ENCODE measurements at regions not wholly inside any gene's neighbourhood (a gene's known extent, or its start where the extent isn't known, plus 50 kb on each side); places are given as distances from the start of the nearest gene placed in this dataset.

- H2AFZ ChIP-seq (ENCODE audit: low read depth, low read length) = no peak overlapping the region
- no peaks in the 10 kb centered on the region for H3K79me2 ChIP-seq (ENCODE audit: insufficient read depth, low read length)
Measured at GRCh38 chr14:46279776-46280175, 371.8 kb downstream of the RPL10L start.

DNA sequence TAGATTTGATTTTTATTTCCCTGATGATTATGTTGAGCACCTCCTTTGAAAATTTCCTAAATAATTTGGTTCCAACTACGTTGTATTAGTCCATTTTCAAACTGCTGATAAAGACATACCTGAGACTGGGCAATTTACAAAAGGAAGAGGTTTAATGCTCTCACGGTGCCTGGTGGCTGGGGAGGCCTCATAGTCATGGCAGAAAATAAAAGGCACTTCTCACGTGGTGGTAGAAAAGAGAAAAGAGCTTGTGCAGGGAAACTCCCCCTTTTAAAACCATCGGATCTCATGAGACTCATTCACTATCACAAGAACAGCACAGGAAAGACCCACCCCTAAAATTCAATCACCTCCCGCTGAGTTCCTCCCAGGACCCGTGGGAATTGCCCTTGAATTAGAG is 372.3 kb downstream of the RPL10L start:
- no peak for DNase-seq
- Histone ChIP-seq H3K4me3 (ENCODE audit: low read depth in 1 of 2, low read length in 2 of 2) (no peak overlapping the region), H3K9ac (ENCODE audit: low read depth, low read length) (no peak overlapping the region), H3K9me3 (ENCODE audit: insufficient read depth, low read length, severe bottlenecking) (no peaks in the 10 kb centered on the region), H3K79me2 (ENCODE audit: insufficient read depth, low read length) (no peaks in the 10 kb centered on the region), H3K27ac (ENCODE audit: low read length) (no peak overlapping the region), H3K4me2 (ENCODE audit: insufficient read depth, low read length) (no peak overlapping the region), H2AFZ (ENCODE audit: low read depth, low read length) (no peak overlapping the region), H3K27me3 (ENCODE audit: insufficient read depth, low read length, poor library complexity) (no peaks in the 10 kb centered on the region), H3K36me3 (ENCODE audit: insufficient read depth, low read length) (no peaks in the 10 kb centered on the region), H4K20me1 (ENCODE audit: insufficient read depth, low read length) (no peaks in the 10 kb centered on the region), H3K4me1 (ENCODE audit: insufficient read depth, low read length) (no peaks in the 10 kb centered on the region)
- TF ChIP-seq EZH2 (IDR thresholded peaks at IDR 0.05; ENCODE audit: borderline replicate concordance, low read depth, low read length, severe bottlenecking) = no peak
- TF ChIP-seq, protein P1, sequence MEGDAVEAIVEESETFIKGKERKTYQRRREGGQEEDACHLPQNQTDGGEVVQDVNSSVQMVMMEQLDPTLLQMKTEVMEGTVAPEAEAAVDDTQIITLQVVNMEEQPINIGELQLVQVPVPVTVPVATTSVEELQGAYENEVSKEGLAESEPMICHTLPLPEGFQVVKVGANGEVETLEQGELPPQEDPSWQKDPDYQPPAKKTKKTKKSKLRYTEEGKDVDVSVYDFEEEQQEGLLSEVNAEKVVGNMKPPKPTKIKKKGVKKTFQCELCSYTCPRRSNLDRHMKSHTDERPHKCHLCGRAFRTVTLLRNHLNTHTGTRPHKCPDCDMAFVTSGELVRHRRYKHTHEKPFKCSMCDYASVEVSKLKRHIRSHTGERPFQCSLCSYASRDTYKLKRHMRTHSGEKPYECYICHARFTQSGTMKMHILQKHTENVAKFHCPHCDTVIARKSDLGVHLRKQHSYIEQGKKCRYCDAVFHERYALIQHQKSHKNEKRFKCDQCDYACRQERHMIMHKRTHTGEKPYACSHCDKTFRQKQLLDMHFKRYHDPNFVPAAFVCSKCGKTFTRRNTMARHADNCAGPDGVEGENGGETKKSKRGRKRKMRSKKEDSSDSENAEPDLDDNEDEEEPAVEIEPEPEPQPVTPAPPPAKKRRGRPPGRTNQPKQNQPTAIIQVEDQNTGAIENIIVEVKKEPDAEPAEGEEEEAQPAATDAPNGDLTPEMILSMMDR (IDR thresholded peaks at IDR 0.05; ENCODE audit: borderline replicate concordance, extremely low read depth, low read length, poor library complexity, severe bottlenecking) = no peak
- no peak for ATAC-seq (ENCODE audit: insufficient read depth, low read depth)

More at GRCh38 chr14:46279776-46280175, 371.8 kb downstream of the RPL10L start:
- Histone ChIP-seq H3K4me2 (ENCODE audit: insufficient read depth, low read length) (no peak overlapping the region), H3K4me3 (ENCODE audit: low read depth in 1 of 2, low read length in 2 of 2) (no peak overlapping the region), H3K9me3 (ENCODE audit: insufficient read depth, low read length, severe bottlenecking) (no peaks in the 10 kb centered on the region), H3K27ac (ENCODE audit: low read length) (no peak overlapping the region), H3K27me3 (ENCODE audit: insufficient read depth, low read length, poor library complexity) (no peaks in the 10 kb centered on the region), H3K36me3 (ENCODE audit: insufficient read depth, low read length) (no peaks in the 10 kb centered on the region), H3K9ac (ENCODE audit: low read depth, low read length) (no peak overlapping the region), H4K20me1 (ENCODE audit: insufficient read depth, low read length) (no peaks in the 10 kb centered on the region), H3K4me1 (ENCODE audit: insufficient read depth, low read length) (no peaks in the 10 kb centered on the region)
- TF ChIP-seq EZH2 (IDR thresholded peaks at IDR 0.05; ENCODE audit: borderline replicate concordance, low read depth, low read length, severe bottlenecking) = no peak
- TF ChIP-seq, protein P1 (IDR thresholded peaks at IDR 0.05; ENCODE audit: borderline replicate concordance, extremely low read depth, low read length, poor library complexity, severe bottlenecking) = no peak
- DNase-seq (no peak), ATAC-seq (ENCODE audit: insufficient read depth, low read depth) (no peak)

- no peak overlapping the region for H3K4me3 ChIP-seq (ENCODE audit: low read depth in 1 of 2, low read length in 2 of 2)
- no peak overlapping the region for H3K27ac ChIP-seq (ENCODE audit: low read length)
- no peak overlapping the region for H3K4me2 ChIP-seq (ENCODE audit: insufficient read depth, low read length)
- ATAC-seq (ENCODE audit: insufficient read depth, low read depth) (no peak), DNase-seq (no peak)
- no peaks in the 10 kb centered on the region for H3K36me3 ChIP-seq (ENCODE audit: insufficient read depth, low read length)
- H4K20me1 ChIP-seq (ENCODE audit: insufficient read depth, low read length) = no peaks in the 10 kb centered on the region
- no peak for TF ChIP-seq EZH2 (IDR thresholded peaks at IDR 0.05; ENCODE audit: borderline replicate concordance, low read depth, low read length, severe bottlenecking)
- TF ChIP-seq, protein P1 (IDR thresholded peaks at IDR 0.05; ENCODE audit: borderline replicate concordance, extremely low read depth, low read length, poor library complexity, severe bottlenecking) = no peak
- no peaks in the 10 kb centered on the region for H3K27me3 ChIP-seq (ENCODE audit: insufficient read depth, low read length, poor library complexity)
- H3K4me1 ChIP-seq (ENCODE audit: insufficient read depth, low read length) = no peaks in the 10 kb centered on the region
- H3K9me3 ChIP-seq (ENCODE audit: insufficient read depth, low read length, severe bottlenecking) = no peaks in the 10 kb centered on the region
- H3K9ac ChIP-seq (ENCODE audit: low read depth, low read length) = no peak overlapping the region
- H2AFZ ChIP-seq (ENCODE audit: low read depth, low read length) = no peak overlapping the region
- no peaks in the 10 kb centered on the region for H3K79me2 ChIP-seq (ENCODE audit: insufficient read depth, low read length)
Measured at GRCh38 chr14:46259536-46259935, 392.0 kb downstream of the RPL10L start.

- H3K27me3 ChIP-seq (ENCODE audit: insufficient read depth, low read length, poor library complexity) = no peaks in the 10 kb centered on the region
- H3K4me1 ChIP-seq (ENCODE audit: insufficient read depth, low read length) = no peaks in the 10 kb centered on the region
- no peaks in the 10 kb centered on the region for H3K79me2 ChIP-seq (ENCODE audit: insufficient read depth, low read length)
- H3K4me2 ChIP-seq (ENCODE audit: insufficient read depth, low read length) = no peak overlapping the region
- H3K9me3 ChIP-seq (ENCODE audit: insufficient read depth, low read length, severe bottlenecking) = no peaks in the 10 kb centered on the region
- DNase-seq (no peak), ATAC-seq (ENCODE audit: insufficient read depth, low read depth) (no peak)
- TF ChIP-seq, protein P1 (IDR thresholded peaks at IDR 0.05; ENCODE audit: borderline replicate concordance, extremely low read depth, low read length, poor library complexity, severe bottlenecking) = no peak
- no peak for TF ChIP-seq EZH2 (IDR thresholded peaks at IDR 0.05; ENCODE audit: borderline replicate concordance, low read depth, low read length, severe bottlenecking)
- no peak overlapping the region for H3K27ac ChIP-seq (ENCODE audit: low read length)
- no peak overlapping the region for H2AFZ ChIP-seq (ENCODE audit: low read depth, low read length)
- no peak overlapping the region for H3K4me3 ChIP-seq (ENCODE audit: low read depth in 1 of 2, low read length in 2 of 2)
- H4K20me1 ChIP-seq (ENCODE audit: insufficient read depth, low read length) = no peaks in the 10 kb centered on the region
- H3K9ac ChIP-seq (ENCODE audit: low read depth, low read length) = no peak overlapping the region
- no peaks in the 10 kb centered on the region for H3K36me3 ChIP-seq (ENCODE audit: insufficient read depth, low read length)
Measured at GRCh38 chr14:46256381-46256780, 395.2 kb downstream of the RPL10L start.
